Hematopoietic multipotent progenitor cell (in vitro differentiated cells): ENCODE measurements at regions not wholly inside any gene's neighbourhood (a gene's known extent, or its start where the extent isn't known, plus 50 kb on each side); places are given as distances from the start of the nearest gene placed in this dataset.
"Not testable (repeated sequence)": the region's sequence is repeated elsewhere in the genome, so short reads cannot be mapped to it uniquely, and the experiment has no call there.

Source experiments
- DNase-seq, 3 donors: peaks; one replicate each; pipeline ENCODE4 v3.0.0-alpha.2; 2011 to 2015; ENCODE audit warnings: low read depth in 2 of 3, low spot score in 2 of 3

DNA sequence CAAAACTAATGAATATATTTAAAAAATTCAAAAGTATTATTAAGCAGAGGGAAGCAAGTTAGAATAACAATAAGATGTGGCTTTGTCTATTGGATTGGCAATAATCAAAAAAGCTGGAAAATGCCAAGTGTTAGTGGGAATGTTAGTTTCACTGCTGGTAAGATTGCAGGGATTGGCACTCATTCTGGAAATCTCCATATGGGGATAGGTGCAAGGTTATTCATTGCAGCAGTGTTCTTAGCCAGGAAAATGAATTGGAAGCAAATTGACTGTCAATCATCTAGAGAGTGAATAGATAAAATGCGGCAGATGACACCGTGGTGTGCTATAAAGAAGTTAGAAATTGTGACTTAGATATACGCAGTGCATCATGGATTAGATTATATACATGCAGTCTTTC lies 1615.5 kb upstream of the PCDH7 start:
- DNase-seq: no peak

DNA sequence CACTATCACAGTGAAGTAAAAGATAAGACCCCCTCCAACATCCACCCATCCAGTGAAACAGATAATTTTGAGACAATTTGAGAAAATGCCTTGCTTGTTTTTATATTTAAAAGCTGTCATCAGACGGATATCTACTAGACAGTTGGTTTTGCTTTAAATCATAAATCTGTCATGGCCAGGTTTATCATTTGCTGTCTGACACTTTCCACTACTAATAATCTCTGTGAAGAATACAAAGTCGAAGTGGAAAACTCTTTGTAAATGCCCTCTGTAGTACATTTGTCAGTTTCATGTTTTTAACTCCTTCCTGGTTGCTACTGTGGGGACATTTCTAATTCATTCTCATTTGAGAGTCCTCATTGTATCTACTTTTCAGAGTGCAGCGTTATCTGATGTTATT lies 1606.2 kb upstream of the PCDH7 start:
- DNase-seq: no peak

DNA sequence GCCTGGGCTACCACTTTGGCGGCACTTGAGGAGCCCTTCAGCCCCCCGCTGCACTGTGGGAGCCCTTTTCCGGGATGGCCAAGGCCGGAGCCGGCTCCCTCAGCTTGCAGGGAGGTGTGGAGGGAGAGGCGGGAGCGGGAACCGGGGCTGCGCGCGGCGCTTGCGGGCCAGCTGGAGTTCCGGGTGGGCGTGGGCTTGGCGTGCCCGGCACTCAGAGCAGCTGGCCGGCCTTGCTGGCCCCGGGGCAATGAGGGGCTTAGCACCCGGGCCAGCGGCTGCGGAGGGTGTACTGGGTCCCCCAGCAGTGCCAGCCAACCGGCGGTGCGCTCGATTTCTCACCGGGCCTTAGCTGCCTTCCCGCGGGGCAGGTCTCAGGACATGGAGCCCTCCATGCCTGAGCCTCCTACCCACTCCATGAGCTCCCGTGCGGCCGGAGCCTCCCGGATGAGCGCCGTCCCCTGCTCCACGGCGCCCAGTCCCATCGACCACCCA lies 1602.9 kb upstream of the PCDH7 start:
- DNase-seq: not testable (repeated sequence)

DNA sequence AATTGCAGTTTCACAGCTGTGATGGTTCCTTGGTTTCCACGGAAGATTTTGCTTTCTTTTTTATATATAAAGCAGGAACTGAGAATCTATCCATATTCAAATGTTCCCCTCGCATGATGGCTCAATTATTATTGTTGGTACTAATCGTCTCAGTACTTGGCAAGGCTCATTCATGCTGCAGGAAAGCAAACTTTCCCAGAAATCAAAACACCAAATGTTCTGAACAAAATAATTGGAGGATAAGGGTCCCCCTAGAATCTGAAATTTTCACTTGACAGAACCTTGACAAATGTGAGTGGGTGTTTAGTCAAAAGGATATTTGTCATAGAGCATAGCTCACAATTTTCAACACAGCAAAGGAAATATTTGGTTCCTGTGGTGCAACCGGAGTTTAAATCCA lies 1598.6 kb upstream of the PCDH7 start:
- DNase-seq: no peak

DNA sequence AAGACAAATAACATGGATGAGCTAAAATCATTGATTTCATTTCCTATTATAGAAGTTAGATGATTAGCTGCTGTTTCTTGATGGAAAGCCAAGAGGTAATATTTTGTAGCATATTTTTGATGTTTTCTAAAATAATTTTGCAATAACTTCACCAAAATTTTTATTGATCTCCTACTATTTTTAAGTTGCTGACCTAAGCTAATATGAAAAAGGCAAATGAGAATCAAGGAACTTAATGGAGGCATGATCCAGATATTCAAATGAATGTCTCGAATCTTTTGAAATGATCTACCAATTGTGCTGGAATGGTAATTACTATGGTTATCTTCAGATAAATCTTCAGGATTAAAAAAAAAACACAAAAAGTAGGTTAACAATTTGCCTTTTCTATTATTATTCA lies 1591.4 kb upstream of the PCDH7 start:
- DNase-seq: no peak

DNA sequence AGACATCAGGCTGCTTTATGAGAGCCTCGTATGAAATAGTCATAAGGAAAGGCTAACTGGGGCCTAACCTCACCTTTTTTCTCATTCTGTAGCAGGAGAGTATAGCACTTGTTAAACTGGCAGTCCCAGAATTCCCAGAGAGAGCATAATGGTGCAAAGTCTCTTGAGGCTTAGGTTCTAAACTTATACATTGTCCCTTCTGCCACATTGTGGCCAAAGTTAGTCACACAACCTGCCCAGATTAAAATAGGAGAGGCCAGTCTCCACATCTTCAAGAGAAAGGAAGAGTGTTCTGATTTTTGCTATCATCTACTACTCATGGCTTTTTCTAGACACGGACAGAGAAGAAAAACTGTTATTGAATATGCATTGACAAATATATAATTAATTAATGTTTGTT lies 1588.9 kb upstream of the PCDH7 start:
- DNase-seq: no peak

DNA sequence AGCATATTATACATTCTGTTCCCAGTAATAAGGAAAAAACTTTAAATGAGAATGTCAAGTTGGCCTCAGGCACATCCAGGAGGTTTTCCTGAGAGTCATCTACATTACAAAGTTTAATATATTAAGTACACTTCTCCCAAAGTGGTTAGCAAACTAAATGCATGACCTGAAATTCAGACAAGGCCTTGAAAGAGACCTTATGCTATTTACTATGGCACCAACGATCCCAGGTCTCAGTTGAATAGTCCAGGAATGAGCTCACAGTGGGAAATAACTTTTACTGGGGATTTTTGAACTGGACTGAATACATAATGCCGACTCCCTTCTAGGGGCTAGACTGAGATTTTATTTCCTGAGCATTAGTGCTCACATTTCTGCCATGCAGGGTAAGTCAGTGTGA lies 1577.5 kb upstream of the PCDH7 start:
- DNase-seq: no peak

DNA sequence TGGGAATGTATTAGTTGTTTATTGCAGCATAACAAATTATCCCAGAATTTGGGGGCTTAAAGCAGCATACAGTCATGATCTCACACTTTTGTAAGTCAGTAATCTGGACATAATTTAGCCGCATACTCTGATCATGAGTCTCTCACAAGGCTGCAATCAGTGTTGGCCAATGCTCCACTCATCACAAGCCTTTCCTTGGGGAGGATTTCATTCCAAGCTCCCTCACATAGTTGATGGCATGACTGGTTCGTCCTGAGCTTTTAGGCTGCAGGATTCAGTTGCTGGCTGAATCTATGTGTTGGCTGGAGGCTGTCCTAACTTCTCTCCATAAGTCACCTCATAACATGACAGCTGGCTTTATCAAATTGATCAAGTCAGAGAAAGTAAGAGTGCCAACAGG lies 1568.6 kb upstream of the PCDH7 start:
- no peak for DNase-seq

DNA sequence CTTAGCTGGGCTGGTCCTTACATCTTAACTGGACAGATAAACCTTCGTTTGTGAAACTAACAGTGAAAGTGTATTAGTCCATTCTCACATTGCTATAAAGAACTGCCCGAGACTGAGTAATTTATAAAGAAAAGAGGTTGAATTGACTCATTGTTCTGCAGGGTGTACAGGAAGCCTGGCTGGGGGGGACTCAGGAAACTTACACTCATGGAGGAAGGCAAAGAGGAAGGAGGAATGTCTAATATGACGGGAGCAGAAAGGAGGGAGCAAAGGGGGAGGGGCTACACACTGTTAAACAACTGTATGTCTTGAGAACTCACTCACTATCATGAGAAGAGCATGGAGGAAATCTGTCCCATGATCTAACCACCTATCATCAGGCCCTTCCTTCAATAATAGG lies 1566.5 kb upstream of the PCDH7 start:
- no peak for DNase-seq

DNA sequence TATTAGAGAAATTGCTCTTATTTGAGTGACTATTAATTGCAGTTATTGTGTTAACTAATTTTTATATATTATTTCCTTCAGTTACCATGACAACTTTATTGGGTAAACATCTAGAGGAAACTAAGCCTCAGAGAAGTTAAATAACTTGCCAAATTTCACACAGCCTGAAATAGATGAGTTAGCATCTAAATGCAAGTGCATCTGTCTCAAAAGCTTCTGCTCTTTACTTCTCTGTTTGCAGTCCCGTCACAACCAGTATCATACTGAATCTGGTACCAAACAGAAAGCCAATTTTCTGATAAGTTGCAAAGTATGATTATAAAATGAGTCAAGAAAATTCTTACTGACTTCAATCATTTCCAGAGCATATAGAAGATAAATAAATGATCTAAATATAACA lies 1544.9 kb upstream of the PCDH7 start:
- no peak for DNase-seq

DNA sequence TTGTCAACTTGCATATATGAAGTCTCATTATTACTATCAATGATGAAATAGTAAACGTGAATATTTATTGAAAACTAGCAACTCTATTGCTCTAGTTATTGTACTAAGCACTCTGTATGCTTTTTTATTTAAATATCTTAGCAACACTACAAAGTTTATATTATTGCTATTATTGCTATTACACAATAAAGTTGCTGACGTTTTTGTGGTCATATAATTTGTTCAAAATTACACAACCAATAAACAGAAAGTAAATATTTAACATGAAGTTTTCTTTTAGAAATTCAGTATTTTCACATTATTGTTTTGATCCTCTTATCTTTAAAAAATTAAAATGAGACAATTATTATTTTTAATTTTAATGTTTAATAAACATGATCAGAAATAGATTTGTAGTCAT lies 1521.1 kb upstream of the PCDH7 start:
- DNase-seq: no peak

DNA sequence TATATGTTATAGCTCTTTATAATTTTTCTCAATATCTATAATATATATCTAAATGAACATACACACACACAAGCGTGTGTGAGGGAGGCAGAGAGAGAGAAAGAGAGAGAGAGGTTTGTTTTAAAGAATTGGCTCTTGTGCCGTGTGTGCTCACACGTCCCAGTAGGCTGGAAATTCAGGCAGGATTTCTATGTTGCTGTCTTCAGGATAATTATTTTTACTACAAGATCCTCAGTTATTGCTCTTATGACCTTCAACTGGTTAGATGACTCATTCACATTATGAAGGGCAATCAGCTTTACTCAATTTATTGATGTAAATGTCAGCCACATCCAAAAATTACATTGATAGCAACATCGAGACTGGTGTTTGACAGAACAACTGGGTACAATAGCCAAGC lies 1520.7 kb upstream of the PCDH7 start:
- DNase-seq: no peak

DNA sequence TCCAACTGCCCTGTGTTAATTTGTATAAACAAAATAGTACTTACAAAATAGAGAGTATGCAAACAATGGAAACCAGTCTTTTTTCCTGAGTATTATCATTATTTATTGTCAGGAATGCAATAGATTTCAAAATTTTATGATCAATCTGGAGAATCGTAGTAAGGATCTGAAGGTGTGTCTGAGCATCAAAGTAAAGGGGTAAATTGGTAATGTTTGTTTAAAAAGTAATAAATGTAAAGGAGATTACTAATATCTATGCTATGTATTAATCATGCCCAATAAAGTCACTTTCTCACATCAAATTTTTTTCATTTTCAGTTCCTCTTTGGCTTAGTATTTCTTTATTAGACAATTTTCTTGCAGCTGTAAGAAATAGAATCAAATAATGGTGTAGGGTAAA lies 1507.1 kb upstream of the PCDH7 start:
- no peak for DNase-seq

DNA sequence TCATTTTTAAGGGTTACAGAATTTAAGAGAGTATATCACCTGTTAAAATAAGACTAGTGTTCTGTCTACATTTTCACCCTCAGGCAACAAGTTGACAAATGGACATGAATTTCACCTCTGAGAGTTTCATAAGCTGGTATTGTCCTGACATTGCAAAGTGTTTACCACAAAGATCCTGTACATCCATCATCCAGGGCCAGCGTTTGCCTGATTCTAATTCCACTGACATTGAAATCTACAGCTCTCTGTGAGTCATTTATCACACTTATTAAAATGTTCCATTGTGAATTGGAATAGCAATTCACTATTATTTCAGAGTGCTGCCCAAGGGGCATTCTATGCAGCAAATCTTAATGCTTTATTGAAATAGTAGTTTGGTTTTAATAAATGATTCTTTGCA lies 1499.4 kb upstream of the PCDH7 start:
- DNase-seq: no peak

DNA sequence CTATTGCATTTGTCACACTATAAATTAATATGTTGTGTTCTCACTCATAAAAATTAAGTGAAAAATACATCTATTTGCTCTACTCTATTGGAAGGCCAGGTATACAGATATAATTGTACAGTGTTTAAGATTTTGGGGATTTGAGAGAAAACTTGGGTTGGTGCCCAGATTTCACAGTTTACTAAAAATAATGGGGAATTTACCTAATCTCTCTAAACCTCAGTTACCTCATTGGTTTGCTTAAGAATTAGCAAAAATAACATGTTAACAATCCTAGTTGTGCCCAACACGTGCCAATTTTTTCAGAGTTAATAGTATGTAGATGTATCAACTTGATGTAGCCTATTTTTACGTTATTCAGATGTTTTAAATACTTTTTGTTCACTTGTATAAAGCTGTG lies 1495.3 kb upstream of the PCDH7 start:
- no peak for DNase-seq

DNA sequence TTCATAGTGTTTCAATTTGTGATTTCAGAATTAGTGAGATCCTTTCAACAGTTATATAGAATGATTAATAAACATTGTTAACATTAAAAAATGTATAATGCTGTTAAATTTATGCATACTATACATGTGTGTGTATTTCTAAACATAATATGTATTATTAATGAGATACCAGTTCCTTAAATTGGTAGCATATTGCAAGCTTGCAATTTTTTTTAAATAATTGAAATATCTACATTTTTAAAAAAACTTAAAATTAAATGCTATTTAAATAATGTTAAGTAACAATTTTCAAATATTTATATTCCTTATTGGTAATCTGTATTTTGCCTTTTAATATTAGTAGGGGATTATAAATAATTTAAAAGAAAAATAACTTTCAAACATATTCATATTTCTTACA lies 1479.5 kb upstream of the PCDH7 start:
- no peak for DNase-seq

DNA sequence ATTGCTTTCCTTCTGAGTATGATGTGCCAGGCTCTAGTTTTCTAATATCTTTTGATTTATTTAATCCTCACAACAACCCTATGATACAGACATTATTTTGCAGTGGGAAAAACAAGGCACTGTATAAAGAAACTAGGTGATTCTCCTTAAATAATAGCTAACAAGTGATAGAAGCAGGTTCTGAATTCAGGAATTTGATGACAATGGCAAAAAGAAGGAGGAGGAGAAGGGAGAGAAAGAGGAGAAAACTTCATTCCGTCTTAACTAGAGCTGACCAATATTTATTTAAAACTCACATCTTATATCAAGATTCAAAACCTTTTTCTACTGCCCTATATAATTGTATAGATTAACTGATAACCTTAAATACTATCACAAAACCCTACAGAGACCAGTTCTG lies 1477.1 kb upstream of the PCDH7 start:
- DNase-seq: no peak

DNA sequence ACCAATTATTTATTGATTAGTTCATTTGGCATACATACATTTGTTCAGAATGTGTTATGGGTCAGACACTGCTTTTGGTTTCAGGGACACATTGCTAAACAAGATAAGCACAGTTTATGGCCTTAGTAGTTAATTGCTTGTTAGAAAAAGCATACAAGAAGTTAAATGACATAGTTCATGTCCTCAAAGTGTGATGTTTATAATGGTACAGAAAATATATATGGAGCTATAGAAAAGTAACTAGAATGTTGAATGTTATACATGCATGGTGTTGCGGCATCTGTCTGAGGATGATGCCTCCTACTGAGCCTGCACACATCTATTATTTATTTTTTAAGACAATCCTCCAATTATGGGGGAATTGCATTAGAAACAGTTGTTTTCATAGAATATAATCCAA lies 1476.3 kb upstream of the PCDH7 start:
- no peak for DNase-seq

DNA sequence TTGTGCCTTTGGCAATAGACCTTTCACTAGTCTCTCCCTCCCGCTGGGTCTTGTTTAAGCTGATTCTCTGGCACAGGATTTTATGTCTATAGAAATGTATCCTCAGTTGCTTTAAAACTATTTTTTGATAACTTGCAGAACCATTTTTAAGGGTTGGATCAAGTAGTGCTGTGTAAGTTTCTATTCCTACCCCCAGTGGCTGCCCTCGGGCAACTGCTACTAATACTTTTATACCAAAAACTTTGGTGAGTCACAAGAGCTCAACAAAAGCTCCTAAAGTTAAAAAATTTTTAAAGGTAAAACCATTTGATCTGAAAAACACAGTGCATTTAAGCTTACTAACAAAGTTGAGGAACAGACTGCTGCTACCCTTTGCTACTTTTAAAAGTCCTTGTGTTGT lies 1460.6 kb upstream of the PCDH7 start:
- no peak for DNase-seq

DNA sequence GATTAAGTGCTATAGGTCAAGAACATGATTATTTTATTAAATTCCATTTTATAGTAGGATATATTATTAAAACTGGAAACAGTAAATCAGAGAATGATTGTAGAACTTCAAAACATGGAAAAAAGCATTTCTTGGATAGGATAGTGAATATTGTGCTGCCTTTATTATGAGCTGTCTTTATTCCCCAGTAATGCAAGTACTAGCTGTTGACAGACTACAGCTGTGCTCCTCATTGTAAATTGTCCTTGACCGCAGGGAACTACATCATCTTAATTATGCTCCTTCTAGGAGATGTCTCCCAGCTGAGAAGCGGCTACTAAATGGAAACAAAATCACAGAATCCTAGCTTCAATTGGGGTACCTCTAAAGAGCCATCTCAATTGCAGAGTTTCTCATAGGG lies 1457.2 kb upstream of the PCDH7 start:
- DNase-seq: no peak

DNA sequence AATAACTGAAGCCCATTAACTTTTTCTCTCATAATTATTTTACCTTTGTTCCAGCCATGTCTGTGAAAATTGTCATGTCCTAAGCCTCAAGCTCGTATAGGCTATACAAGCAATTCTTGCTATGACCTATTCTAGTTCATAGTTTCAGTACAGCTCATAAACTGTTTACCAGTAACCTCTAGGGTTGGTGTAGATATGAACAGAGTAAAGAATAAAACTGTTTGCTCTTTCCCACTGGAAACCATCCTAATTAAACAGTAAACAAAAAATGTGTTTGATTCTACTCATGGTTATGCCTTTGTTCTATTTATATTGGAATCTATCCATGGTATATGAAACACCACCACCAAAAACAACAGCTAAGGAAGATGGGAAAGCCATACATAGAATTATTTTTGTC lies 1444.0 kb upstream of the PCDH7 start:
- DNase-seq: no peak

DNA sequence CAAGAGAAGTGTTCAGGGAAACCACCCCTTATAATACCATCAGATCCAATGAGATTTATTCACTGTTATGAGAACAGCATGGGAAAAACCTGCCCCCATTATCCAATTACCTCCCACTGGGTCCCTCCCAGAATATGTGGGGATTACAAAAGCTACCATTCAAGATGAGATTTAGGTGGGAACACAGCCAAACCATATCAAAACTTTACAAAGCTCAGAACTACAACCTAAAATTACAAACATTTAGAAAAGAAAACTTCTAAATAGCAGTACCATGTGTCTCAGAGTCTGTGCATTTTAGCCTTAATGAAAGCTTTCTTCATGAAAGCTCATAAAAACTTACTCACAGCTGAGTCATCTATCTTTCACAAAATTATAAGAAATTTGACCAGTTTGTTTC lies 1442.8 kb upstream of the PCDH7 start:
- no peak for DNase-seq

DNA sequence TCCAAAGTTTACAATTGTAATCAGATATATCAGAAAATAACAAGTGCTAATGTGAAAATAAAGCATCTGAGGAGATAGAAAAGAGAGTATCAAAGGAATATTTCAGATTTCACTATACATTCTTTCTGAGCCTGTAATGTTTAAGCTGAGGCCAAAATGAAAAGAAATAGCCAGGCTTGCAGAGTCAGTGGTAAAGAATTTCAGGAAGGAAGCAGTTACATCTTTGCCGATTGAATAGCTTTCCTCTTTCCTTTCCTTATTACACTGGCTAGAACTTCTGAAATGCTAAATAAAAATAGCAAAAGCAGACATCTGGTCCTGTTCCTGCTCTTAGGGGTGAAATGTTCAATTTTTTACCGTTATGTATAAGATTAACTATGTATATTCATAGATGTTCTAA lies 1441.6 kb upstream of the PCDH7 start:
- no peak for DNase-seq

DNA sequence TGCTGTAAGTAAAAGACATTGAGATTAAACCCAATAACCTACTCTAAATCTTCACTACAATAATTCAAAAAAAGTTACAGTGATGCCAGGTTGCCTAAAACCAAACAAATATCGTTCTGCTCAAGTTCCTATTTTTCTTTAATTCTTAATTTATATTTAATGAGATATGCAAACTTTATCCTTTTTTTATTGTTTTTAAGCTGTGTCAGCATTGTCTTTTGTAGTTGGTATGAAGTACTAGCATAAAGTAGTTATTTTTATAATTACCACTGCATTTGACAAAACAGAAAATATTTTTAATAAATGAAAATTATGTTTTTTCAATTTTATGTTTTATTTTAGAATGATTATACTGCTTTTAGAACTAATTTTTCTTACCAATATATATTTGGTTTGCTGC lies 1431.1 kb upstream of the PCDH7 start:
- no peak for DNase-seq
